HG03095 (cell line): ENCODE measurements at regions not wholly inside any gene's neighbourhood (a gene's known extent, or its start where the extent isn't known, plus 50 kb on each side); places are given as distances from the start of the nearest gene placed in this dataset.

Source experiments
- ATAC-seq: cut with Tn5 transposase; IDR thresholded peaks from one replicate; pipeline ENCODE4 v1.9.1; 2021; ENCODE audit warnings: moderate library complexity; ENCODE audit not compliant: unreplicated experiment

DNA sequence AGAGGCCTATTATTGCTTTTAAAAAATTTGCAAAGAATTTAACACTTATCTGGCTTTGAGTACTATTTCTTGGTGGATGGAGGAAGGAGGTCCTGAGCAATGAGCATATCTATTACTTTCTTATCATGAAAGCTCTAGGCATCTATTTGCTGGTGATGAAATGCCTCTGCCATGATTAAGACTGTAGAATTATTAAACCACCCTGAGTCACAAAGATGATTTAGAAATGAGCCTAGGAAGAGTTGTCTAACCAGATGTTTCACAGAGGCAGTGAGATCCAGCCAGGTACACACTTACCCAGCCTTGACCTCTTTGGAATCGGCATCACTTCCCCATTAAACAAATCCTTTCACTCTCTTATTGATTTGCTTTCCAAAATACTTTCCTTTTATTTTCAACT is 304.4 kb upstream of the KIF2A start:
- no peak for ATAC-seq

DNA sequence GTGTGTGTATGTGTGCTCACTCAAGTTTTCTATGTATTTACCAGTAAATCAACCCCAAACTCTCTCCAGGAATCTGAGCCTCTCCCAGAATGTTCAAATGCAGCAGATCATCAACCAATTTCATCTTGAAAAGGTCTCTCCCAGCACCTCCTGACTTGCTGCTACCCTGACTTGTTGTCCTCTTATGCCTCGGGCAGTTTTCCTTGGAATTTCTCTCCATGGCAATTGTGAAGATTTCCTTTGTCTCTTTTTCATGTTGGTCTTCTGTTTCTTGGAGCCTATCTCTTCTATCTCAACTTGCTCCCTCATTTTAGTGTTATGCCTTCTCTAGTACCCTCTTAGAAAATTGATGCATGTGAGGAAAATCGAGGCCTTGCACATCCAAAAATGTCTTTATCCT is 303.6 kb upstream of the KIF2A start:
- no peak for ATAC-seq

DNA sequence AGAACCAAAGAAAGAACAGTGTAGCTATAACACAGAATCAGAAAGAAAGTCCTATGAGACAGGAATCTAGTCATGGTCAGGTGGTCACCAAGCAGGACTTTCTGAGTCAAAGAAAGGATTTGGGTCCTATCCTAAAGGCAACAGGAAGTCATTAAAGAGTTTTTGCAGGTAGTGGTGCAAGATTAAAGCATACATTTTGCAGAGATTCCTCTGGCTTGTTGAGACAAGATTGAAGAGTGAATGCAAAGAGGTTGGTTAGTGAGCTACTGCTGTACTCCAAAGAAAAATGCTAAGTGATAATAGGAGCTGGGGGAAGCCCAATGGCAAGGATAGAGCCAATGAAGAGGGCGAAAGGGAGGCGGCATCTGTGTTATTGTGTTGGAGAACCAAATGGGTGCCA is 300.5 kb upstream of the KIF2A start:
- ATAC-seq = no peak

GRCh38 chr5:62007457-62007856 is 298.5 kb upstream of the KIF2A start:
- no peak for ATAC-seq

DNA sequence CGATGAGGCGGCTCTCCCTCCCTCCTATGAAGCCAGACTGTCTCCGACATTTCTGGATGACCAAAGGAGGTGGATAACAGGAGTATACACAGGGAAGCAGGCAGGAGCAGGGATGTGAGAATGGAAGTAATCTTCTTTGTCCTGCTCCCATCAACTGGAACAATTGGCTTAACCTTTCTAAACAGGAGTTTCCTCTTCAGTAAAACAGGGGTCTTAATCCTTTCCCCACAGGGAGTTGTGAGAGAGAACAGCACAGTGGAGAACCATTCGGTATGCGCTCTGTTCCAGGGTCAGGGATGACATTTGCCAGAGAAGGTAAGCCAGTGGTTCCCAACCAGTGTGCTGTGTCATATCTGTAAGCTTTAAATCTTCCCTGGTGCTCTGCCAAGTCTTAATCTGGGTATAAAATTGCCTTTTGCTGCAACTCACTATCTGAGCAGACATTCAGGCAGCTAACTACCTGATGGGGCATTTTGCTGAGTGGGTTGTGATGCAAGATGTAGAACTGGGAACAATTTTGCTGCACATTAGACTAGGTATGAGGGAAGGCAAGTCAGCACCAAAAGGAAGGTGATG is 294.8 kb upstream of the KIF2A start:
- ATAC-seq = no peak

DNA sequence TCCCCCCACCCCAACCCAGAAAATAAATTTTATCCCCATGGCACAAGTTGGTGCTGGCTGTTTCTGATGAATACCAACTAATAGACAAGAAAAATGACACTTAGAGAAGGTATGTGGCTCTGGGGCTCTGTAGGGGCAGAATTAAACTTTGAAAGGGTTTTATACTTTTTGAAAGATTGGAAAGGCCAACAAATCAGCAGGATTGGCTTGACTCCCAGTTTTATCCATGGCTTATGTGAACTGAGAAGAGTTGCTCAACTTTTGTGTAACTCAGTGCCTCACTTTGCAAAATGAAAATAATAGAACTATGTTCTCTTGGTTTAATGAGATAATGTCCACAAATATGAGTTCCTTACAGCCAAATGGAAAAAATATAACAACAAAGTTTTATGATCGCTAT is 288.9 kb upstream of the KIF2A start:
- no peak for ATAC-seq

GRCh38 chr5:62029303-62029702 is 276.7 kb upstream of the KIF2A start:
- ATAC-seq = no peak

GRCh38 chr5:62030326-62030725 is 275.7 kb upstream of the KIF2A start:
- no peak for ATAC-seq

DNA sequence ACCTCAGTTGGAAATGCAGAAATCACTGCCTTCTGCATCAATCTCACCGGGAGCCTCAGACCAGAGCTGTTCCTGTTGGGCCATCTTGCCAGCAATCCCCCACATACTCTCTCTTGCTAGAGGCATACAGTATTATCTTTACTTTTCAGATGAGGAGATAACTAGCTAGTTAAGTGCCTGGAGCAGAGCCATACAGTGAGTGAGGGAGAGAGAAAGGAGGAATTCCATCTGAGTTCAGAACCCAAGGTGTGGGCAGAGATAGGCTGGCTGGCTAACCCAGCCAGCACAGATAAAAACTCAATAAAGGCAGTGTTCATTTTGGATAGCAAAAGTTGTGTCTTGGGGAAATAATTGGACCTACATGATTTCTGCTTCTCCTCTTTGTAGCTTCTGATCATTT is 268.0 kb upstream of the KIF2A start:
- no peak for ATAC-seq

DNA sequence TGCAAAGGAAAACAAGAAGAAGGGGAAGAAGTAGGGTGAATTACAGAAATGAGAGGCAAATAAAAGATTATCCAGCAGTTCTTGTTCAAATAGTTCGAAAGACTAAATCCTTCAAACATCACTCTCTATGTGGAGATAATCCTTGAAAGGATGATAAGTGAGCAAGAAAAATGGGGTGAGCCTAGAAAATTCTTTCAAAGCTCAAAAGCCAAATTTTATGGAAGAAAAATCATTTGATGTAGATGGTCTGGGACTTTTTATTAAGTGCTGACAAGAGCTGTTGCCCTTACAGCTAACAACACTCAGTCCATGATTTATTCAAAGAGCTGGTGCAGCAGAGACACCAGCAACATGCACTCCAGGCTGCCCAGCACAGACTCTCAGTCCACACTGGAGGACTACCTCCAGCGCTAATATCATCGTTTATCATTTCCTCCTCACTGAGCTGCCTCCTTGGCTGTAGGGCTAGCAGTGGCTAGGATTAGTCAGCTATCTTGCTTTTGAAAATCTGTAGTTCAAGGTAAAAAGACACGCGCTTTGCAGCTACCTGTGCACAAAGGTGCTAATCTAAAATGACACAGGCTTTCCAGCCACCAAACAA is 264.8 kb upstream of the KIF2A start:
- ATAC-seq = no peak

GRCh38 chr5:62042007-62042406 is 264.0 kb upstream of the KIF2A start:
- ATAC-seq = no peak

- ATAC-seq = no peak
Observed at GRCh38 chr5:62043289-62044280, 262.4 kb upstream of the KIF2A start.

GRCh38 chr5:62044989-62045388 is 261.0 kb upstream of the KIF2A start:
- no peak for ATAC-seq

GRCh38 chr5:62046191-62046590 is 259.8 kb upstream of the KIF2A start:
- no peak for ATAC-seq

GRCh38 chr5:62051747-62052146 is 254.3 kb upstream of the KIF2A start:
- no peak for ATAC-seq

DNA sequence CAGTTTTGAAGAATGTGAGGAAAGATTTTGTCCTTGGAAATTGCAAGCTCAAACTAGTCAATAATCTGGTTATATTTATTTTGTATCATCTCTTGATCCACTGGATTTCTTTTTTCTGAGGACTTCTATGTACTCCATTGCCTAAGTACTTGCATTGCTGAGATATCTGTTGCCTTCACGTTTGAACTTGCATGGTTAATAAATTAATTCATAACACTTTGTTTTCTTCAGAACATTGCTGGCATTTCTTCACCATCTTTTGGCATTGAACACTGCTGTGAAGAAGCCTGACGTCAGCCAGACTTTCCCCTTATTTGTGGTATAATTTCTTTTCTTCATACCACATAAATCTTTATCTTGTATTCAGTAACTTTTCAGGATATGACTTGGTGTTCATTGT is 246.0 kb upstream of the KIF2A start:
- no peak for ATAC-seq

- ATAC-seq = no peak
Observed at GRCh38 chr5:62065050-62065449, 241.0 kb upstream of the KIF2A start.

DNA sequence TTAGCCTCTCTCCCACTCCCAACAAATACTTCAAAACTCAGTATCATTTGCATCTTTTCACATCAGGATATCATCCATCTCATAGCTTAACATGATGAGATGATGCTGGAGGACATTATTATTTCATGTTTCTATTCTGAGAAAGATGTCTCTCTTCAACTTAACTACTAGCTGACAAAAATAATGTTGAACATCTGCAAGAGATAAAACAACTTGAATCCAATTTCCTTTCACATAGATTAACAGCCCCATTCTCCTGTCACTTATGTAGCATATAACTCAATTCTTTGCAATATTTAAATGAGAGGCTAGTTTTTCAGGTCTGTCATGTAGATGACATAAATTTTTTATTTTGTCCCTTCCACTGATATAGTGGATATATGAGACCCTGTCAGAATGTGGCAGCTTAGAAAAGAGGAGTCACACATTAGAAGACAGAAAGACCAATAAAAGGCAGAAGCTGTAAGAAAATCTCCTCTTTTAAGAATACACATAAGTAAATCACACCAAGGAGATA is 239.2 kb upstream of the KIF2A start:
- no peak for ATAC-seq

- no peak for ATAC-seq
Observed at GRCh38 chr5:62068554-62068953, 237.5 kb upstream of the KIF2A start.

GRCh38 chr5:62077387-62077786 is 228.6 kb upstream of the KIF2A start:
- no peak for ATAC-seq

DNA sequence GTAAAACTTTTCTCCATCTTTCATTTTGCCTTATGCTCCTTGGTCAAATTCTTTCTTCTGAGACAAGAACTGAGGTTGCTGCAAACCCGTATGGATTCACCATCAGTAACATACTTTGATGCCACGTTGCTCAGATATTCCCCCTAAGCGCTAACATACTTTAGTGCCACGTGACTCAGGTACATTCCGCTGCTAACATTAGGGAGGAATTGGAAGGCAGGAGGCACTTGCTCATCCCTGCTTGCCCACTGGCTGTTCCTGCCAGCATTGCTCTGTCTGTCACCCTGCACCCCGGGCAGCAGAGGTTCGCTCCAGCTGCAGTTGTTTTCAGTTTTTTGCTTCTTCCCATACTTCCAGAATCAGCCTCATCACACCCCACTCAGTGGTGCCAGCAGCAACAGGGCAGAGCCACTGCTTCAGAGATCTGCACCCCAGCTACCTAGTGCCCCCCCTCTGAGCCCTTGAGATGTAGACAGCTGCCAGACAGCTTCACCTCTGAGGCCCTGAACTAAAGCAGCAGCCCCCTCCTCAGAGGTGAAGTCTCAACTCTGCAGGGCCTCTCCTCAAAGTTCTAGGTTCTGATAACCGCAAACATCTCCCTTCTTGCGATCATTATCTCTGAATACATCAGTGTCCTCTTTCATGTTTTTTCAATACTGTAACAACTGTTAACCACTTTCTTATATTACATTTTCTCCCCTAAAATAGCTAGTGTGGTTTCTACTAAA is 228.0 kb upstream of the KIF2A start:
- ATAC-seq = no peak
